Tibial artery (tissue), 4 donors: ENCODE measurements at regions not wholly inside any gene's neighbourhood (a gene's known extent, or its start where the extent isn't known, plus 50 kb on each side); places are given as distances from the start of the nearest gene placed in this dataset.
A peak's percentile ranks its signal among the peaks of the same experiment; 100 is the strongest.

ENCODE experiments used
- DNase-seq, 2 donors: peaks; one replicate each; pipeline ENCODE4 v3.0.0-alpha.2; 2019
- H3K27ac ChIP-seq, 2 donors: fragments of 200-600 bp; sonication (generic) in 1 of 2; 1 replicate in 1 of 2; 2 replicates in 1 of 2; pipeline ENCODE4 v1.5.1; 2018 to 2019; ENCODE audit warnings: mild to moderate bottlenecking in 1 of 2
- H3K27me3 ChIP-seq, 2 donors: fragments of 200-600 bp; sonication (generic) in 1 of 2; one replicate each; pipeline versions ENCODE4 v1.5.1 to v1.6.0; 2016 to 2019
- H3K36me3 ChIP-seq, 3 donors: fragments of 200-600 bp; sonication (generic) in 2 of 3; one replicate each; pipeline ENCODE4 v1.5.1; 2016 to 2019; ENCODE audit warnings: mild to moderate bottlenecking in 2 of 3
- H3K4me1 ChIP-seq, 4 donors: fragments of 200-600 bp; sonication (generic) in 2 of 4; 1 replicate in 3 of 4; 2 replicates in 1 of 4; pipeline ENCODE4 v1.5.1; 2016 to 2019
- H3K4me3 ChIP-seq, 2 donors: fragments of 200-600 bp; sonication (generic) in 1 of 2; 1 replicate in 1 of 2; 2 replicates in 1 of 2; pipeline ENCODE4 v1.5.1; 2018 to 2019; ENCODE audit warnings: mild to moderate bottlenecking in 2 of 2
- H3K9me3 ChIP-seq, 3 donors: fragments of 200-600 bp; sonication (generic) in 1 of 3; one replicate each; pipeline ENCODE4 v1.5.1; 2016 to 2019
- CTCF ChIP-seq, 2 experiments: fragments of 200-600 bp in 1 of 2; fragments of 450-650 bp in 1 of 2; IDR thresholded peaks; one replicate each; pipeline ENCODE4 v1.5.1; 2017 to 2019; ENCODE audit warnings: antibody characterized with exemption in 2 of 2, mild to moderate bottlenecking in 1 of 2, moderate library complexity in 1 of 2
- intact Hi-C: fragments of 100-400 bp; cut with DNase I; formaldehyde crosslinking; loops from one replicate; pipeline ENCODE4 v1.15.0; 2023; ENCODE audit warnings: low total_unique reads

- TF ChIP-seq CTCF (IDR thresholded peaks at IDR 0.05), result no peak
- intact Hi-C loops, result no loop called here
- Histone ChIP-seq H3K36me3 (no peaks in the 10 kb centered on the region), H3K27me3 (no peaks in the 10 kb centered on the region), H3K9me3 (no peaks in the 10 kb centered on the region), H3K4me1 (no peaks in the 10 kb centered on the region), H3K4me3 (no peak overlapping the region), H3K27ac (no peak overlapping the region)
- no peak for DNase-seq
Measured at GRCh38 chr6:141165002-141165665, 967.6 kb upstream of the GJE1 start.

- H3K4me3 ChIP-seq, result no peak overlapping the region
- no peak overlapping the region for H3K27ac ChIP-seq
- no peaks in the 10 kb centered on the region for H3K9me3 ChIP-seq
- H3K27me3 ChIP-seq, result no peaks in the 10 kb centered on the region
- DNase-seq, result no peak
- intact Hi-C loops, result no loop called here
- H3K36me3 ChIP-seq, result no peaks in the 10 kb centered on the region
- TF ChIP-seq CTCF (IDR thresholded peaks at IDR 0.05), result no peak
- peaks cover 0 to 6% (median 2%) of the 10 kb centered on the region in 4 donors for H3K4me1 ChIP-seq
Measured at GRCh38 chr6:141164042-141164743, 968.5 kb upstream of the GJE1 start.

- peaks cover 0 to 17% (median 7%) of the 10 kb centered on the region in 4 donors for H3K4me1 ChIP-seq
- no peak overlapping the region for H3K27ac ChIP-seq
- no peak overlapping the region for H3K4me3 ChIP-seq
- DNase-seq, result no peak
- H3K36me3 ChIP-seq, result no peaks in the 10 kb centered on the region
- intact Hi-C loops, result no loop called here
- no peaks in the 10 kb centered on the region for H3K9me3 ChIP-seq
- H3K27me3 ChIP-seq, result no peaks in the 10 kb centered on the region
- no peak for TF ChIP-seq CTCF (IDR thresholded peaks at IDR 0.05)
Measured at GRCh38 chr6:141163107-141163506, 969.6 kb upstream of the GJE1 start.

DNA sequence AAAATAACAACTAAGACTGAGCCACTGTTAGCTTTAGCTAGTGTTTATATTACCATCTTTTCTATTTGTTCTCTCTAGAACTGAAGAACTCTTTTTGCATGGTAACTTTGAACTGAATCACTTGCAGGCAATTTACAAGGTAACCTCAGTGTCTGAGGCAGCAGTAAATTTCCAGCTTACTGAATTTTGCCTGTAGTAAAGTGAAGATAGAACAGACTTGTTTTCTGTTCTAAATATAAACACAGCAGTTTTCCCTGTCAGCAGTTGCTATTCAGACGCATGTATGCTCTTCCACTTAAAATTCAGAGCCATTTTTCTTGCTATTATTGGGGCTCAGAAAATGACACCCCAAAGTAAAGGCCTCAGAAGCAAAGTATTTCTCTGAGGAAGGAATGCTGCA lies 974.0 kb upstream of the GJE1 start:
- intact Hi-C loops, result no loop called here
- Histone ChIP-seq H3K27me3 (no peaks in the 10 kb centered on the region), H3K4me1 (peaks cover 0 to 23% (median 7%) of the 10 kb centered on the region in 4 donors), H3K9me3 (no peaks in the 10 kb centered on the region), H3K27ac (peak overlapping the region in 1 of 2 donors; percentile 47), H3K4me3 (no peak overlapping the region), H3K36me3 (no peaks in the 10 kb centered on the region)
- no peak for TF ChIP-seq CTCF (IDR thresholded peaks at IDR 0.05)
- DNase-seq, result no peak

DNA sequence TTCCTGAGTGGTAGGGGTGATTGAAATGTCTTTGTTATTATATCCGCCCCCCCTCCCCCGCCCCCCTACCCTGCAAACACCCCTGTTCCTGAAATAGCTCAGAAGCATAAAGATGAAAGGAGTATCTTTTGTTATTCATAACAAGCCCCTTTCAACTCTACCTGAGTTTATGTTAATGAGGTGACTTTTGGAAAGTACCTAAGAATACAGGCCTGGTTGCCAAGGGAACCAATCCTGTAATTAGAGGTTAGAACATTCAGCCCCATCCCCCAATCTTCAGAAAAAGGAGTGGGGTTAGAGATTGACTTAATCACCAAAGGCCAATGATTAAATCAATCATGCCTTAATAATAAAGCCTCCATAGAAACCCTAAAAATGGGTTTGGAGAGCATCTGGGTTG lies 979.2 kb upstream of the GJE1 start:
- H3K27ac ChIP-seq, result peak overlapping the region; percentile 7 to 38
- intact Hi-C loops, result no loop called here
- TF ChIP-seq CTCF (IDR thresholded peaks at IDR 0.05), result no peak

More for the DNA sequence above, 979.2 kb upstream of the GJE1 start:
- Histone ChIP-seq H3K9me3 (no peaks in the 10 kb centered on the region), H3K4me1 (peaks cover 0 to 37% (median 5%) of the 10 kb centered on the region in 4 donors), H3K4me3 (no peak overlapping the region), H3K27me3 (no peaks in the 10 kb centered on the region), H3K36me3 (no peaks in the 10 kb centered on the region)
- DNase-seq, result no peak
